ENCODE measurements at regions not wholly inside any gene's neighbourhood (a gene's known extent, or its start where the extent isn't known, plus 50 kb on each side); places are given as distances from the start of the nearest gene placed in this dataset.
A peak's percentile ranks its signal among the peaks of the same experiment; 100 is the strongest.
"Not testable (repeated sequence)": the region's sequence is repeated elsewhere in the genome, so short reads cannot be mapped to it uniquely, and the experiment has no call there.

- no peak for DNase-seq
- Histone ChIP-seq H3K27ac (no peak overlapping the region), H3K36me3 (no peaks in the 10 kb centered on the region), H3K9me3 (replicated peaks) (no peaks in the 10 kb centered on the region), H3K4me3 (no peak overlapping the region), H3K27me3 (no peaks in the 10 kb centered on the region), H3K4me1 (no peaks in the 10 kb centered on the region)
Observed at GRCh38 chr14:40652089-40652691, 954.5 kb upstream of the LRFN5 start.

GRCh38 chr14:40630471-40630870 is 976.2 kb upstream of the LRFN5 start:
- Histone ChIP-seq H3K4me3 (no peak overlapping the region), H3K27me3 (no peaks in the 10 kb centered on the region), H3K27ac (no peak overlapping the region), H3K4me1 (no peaks in the 10 kb centered on the region), H3K36me3 (no peaks in the 10 kb centered on the region), H3K9me3 (replicated peaks) (no peaks in the 10 kb centered on the region)
- no peak for DNase-seq

GRCh38 chr14:40629551-40630137 is 977.0 kb upstream of the LRFN5 start:
- not testable (repeated sequence) for H3K27me3 ChIP-seq; H3K4me3 ChIP-seq; H3K27ac ChIP-seq; DNase-seq; H3K36me3 ChIP-seq; H3K4me1 ChIP-seq; H3K9me3 ChIP-seq (replicated peaks)

- H3K4me1 ChIP-seq, result no peaks in the 10 kb centered on the region
- H3K27ac ChIP-seq, result no peak overlapping the region
- no peak overlapping the region for H3K4me3 ChIP-seq
- H3K27me3 ChIP-seq, result no peaks in the 10 kb centered on the region
- DNase-seq, result no peak
- no peaks in the 10 kb centered on the region for H3K36me3 ChIP-seq
- no peaks in the 10 kb centered on the region for H3K9me3 ChIP-seq (replicated peaks)
Observed at GRCh38 chr14:40629144-40629543, 977.5 kb upstream of the LRFN5 start.

GRCh38 chr14:40623643-40624042 is 983.0 kb upstream of the LRFN5 start:
- Histone ChIP-seq H3K4me3 (no peak overlapping the region), H3K4me1 (no peaks in the 10 kb centered on the region), H3K27me3 (peaks cover 6% of the 10 kb centered on the region; the same call in 1 of the 2 replicates), H3K27ac (no peak overlapping the region), H3K9me3 (replicated peaks) (no peaks in the 10 kb centered on the region), H3K36me3 (no peaks in the 10 kb centered on the region)
- DNase-seq, result no peak

GRCh38 chr14:40618225-40618898 is 988.3 kb upstream of the LRFN5 start:
- Histone ChIP-seq H3K27ac (no peak overlapping the region), H3K4me1 (no peaks in the 10 kb centered on the region), H3K36me3 (no peaks in the 10 kb centered on the region), H3K4me3 (no peak overlapping the region), H3K9me3 (replicated peaks) (no peaks in the 10 kb centered on the region), H3K27me3 (peaks cover 6% of the 10 kb centered on the region; the same call in 1 of the 2 replicates)
- DNase-seq, result no peak

- H3K4me3 ChIP-seq, result no peak overlapping the region
- DNase-seq, result no peak
- no peaks in the 10 kb centered on the region for H3K9me3 ChIP-seq (replicated peaks)
Observed at GRCh38 chr14:40616579-40616978, 990.1 kb upstream of the LRFN5 start.

GRCh38 chr14:40601063-40601462 is 1005.6 kb upstream of the LRFN5 start:
- DNase-seq, result no peak
- H3K9me3 ChIP-seq (replicated peaks), result no peaks in the 10 kb centered on the region

More at GRCh38 chr14:40616579-40616978, 990.1 kb upstream of the LRFN5 start:
- Histone ChIP-seq H3K27ac (no peak overlapping the region), H3K36me3 (no peaks in the 10 kb centered on the region), H3K4me1 (no peaks in the 10 kb centered on the region), H3K27me3 (peaks cover 6% of the 10 kb centered on the region; the same call in 1 of the 2 replicates)

GRCh38 chr14:40599725-40600124 is 1007.0 kb upstream of the LRFN5 start:
- Histone ChIP-seq H3K27me3 (peaks cover 9% of the 10 kb centered on the region), H3K9me3 (replicated peaks) (no peaks in the 10 kb centered on the region), H3K36me3 (no peaks in the 10 kb centered on the region), H3K4me1 (no peaks in the 10 kb centered on the region; the same call in 1 of the 2 replicates), H3K4me3 (no peak overlapping the region), H3K27ac (no peak overlapping the region)
- DNase-seq, result no peak

More at GRCh38 chr14:40601063-40601462, 1005.6 kb upstream of the LRFN5 start:
- Histone ChIP-seq H3K4me1 (no peaks in the 10 kb centered on the region; the same call in 1 of the 2 replicates), H3K27me3 (peaks cover 9% of the 10 kb centered on the region), H3K4me3 (no peak overlapping the region), H3K27ac (no peak overlapping the region), H3K36me3 (no peaks in the 10 kb centered on the region)

- Histone ChIP-seq H3K4me1 (no peaks in the 10 kb centered on the region), H3K9me3 (replicated peaks) (no peaks in the 10 kb centered on the region), H3K36me3 (no peaks in the 10 kb centered on the region), H3K4me3 (no peak overlapping the region), H3K27ac (no peak overlapping the region), H3K27me3 (no peaks in the 10 kb centered on the region)
- no peak for DNase-seq
Observed at GRCh38 chr14:40581264-40581663, 1025.4 kb upstream of the LRFN5 start.

- no peak for DNase-seq
- H3K27ac ChIP-seq, result no peak overlapping the region
- no peak overlapping the region for H3K4me3 ChIP-seq
- no peaks in the 10 kb centered on the region for H3K4me1 ChIP-seq
- no peaks in the 10 kb centered on the region for H3K9me3 ChIP-seq (replicated peaks)
- no peaks in the 10 kb centered on the region for H3K36me3 ChIP-seq
- no peaks in the 10 kb centered on the region for H3K27me3 ChIP-seq
Observed at GRCh38 chr14:40576880-40577478, 1029.7 kb upstream of the LRFN5 start.

- Histone ChIP-seq H3K4me3 (no peak overlapping the region), H3K36me3 (no peaks in the 10 kb centered on the region), H3K9me3 (replicated peaks) (no peaks in the 10 kb centered on the region), H3K27ac (no peak overlapping the region), H3K4me1 (no peaks in the 10 kb centered on the region), H3K27me3 (no peaks in the 10 kb centered on the region)
- DNase-seq, result no peak
Observed at GRCh38 chr14:40574780-40575179, 1031.9 kb upstream of the LRFN5 start.

- H3K27ac ChIP-seq, result no peak overlapping the region
- H3K36me3 ChIP-seq, result no peaks in the 10 kb centered on the region
- no peak for DNase-seq
- H3K4me1 ChIP-seq, result peaks cover 5% of the 10 kb centered on the region
- no peaks in the 10 kb centered on the region for H3K27me3 ChIP-seq
- no peaks in the 10 kb centered on the region for H3K9me3 ChIP-seq (replicated peaks)
- H3K4me3 ChIP-seq, result no peak overlapping the region
Observed at GRCh38 chr14:40525314-40525713, 1081.4 kb upstream of the LRFN5 start.

GRCh38 chr14:40523123-40523522 is 1083.6 kb upstream of the LRFN5 start:
- Histone ChIP-seq H3K27ac (no peak overlapping the region), H3K27me3 (no peaks in the 10 kb centered on the region), H3K36me3 (no peaks in the 10 kb centered on the region), H3K9me3 (replicated peaks) (no peaks in the 10 kb centered on the region), H3K4me1 (peaks cover 5% of the 10 kb centered on the region), H3K4me3 (no peak overlapping the region)
- DNase-seq, result peak in 1 of 2 experiments; percentile 34

GRCh38 chr14:40494483-40494882 is 1062.2 kb upstream of the FBXO33 start:
- no peaks in the 10 kb centered on the region for H3K27me3 ChIP-seq
- no peak overlapping the region for H3K27ac ChIP-seq
- no peaks in the 10 kb centered on the region for H3K4me1 ChIP-seq
- no peaks in the 10 kb centered on the region for H3K9me3 ChIP-seq (replicated peaks)
- H3K36me3 ChIP-seq, result no peaks in the 10 kb centered on the region
- no peak overlapping the region for H3K4me3 ChIP-seq
- no peak for DNase-seq

All from SJCRH30 (cell line).